ENCODE measurements at regions not wholly inside any gene's neighbourhood (a gene's known extent, or its start where the extent isn't known, plus 50 kb on each side); places are given as distances from the start of the nearest gene placed in this dataset.

DNA sequence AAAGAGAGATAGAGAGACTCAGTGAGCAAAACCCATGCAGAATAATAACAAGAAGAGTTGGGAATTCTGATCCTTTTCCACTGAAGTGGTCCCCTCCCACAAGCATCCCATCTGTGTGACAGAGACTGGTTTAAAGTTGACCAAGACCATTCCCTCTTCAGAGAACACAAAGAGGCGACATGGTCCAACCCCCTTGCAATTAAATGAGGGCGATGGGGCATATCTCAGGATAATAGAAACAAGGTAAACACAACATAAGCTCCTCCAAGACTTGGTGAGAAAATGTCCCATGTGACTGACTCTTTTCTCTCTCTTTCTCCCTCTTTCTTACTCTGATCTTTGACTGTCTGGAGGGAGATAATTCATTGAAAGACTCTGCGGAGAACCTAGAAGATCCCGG, 526.7 kb downstream of the SOX11 start:
- Histone ChIP-seq H3K56ac (ENCODE audit: insufficient read length, low read depth, low read length) (no peak overlapping the region), H3K4me2 (ENCODE audit: insufficient read depth, insufficient read length, low read length) (no peak overlapping the region)
- H3K27me3 Mint-ChIP-seq (ENCODE audit: low read depth), result no peaks in the 10 kb centered on the region

More for the DNA sequence above, 526.7 kb downstream of the SOX11 start:
- no peak overlapping the region for H2BK15ac ChIP-seq (ENCODE audit: low read depth, low read length)
- Mint-ChIP-seq H3K4me1 (no peaks in the 10 kb centered on the region), H3K4me3 (no peak overlapping the region), H3K36me3 (ENCODE audit: insufficient read depth in 1 of 3, low read depth in 3 of 3) (no peaks in the 10 kb centered on the region), H3K9me3 (no peaks in the 10 kb centered on the region), H3K27ac (no peak overlapping the region)
- no peaks in the 10 kb centered on the region for H3K79me1 ChIP-seq (ENCODE audit: insufficient read depth, low read depth, low read length, poor library complexity, severe bottlenecking)
- no peak for DNase-seq
- H2BK12ac ChIP-seq (ENCODE audit: insufficient read length, low read depth, low read length), result no peak overlapping the region
- TF ChIP-seq, protein P1, sequence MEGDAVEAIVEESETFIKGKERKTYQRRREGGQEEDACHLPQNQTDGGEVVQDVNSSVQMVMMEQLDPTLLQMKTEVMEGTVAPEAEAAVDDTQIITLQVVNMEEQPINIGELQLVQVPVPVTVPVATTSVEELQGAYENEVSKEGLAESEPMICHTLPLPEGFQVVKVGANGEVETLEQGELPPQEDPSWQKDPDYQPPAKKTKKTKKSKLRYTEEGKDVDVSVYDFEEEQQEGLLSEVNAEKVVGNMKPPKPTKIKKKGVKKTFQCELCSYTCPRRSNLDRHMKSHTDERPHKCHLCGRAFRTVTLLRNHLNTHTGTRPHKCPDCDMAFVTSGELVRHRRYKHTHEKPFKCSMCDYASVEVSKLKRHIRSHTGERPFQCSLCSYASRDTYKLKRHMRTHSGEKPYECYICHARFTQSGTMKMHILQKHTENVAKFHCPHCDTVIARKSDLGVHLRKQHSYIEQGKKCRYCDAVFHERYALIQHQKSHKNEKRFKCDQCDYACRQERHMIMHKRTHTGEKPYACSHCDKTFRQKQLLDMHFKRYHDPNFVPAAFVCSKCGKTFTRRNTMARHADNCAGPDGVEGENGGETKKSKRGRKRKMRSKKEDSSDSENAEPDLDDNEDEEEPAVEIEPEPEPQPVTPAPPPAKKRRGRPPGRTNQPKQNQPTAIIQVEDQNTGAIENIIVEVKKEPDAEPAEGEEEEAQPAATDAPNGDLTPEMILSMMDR (conservative IDR thresholded peaks at IDR 0.05), result no peak
- H3K4ac ChIP-seq (ENCODE audit: low read depth, low read length), result no peak overlapping the region
- no peak overlapping the region for H4K5ac ChIP-seq (ENCODE audit: insufficient read length, low read depth, low read length)
- no peak overlapping the region for H3K9ac ChIP-seq (ENCODE audit: extremely low read depth, insufficient read length, low read length)
- H2BK5ac ChIP-seq (ENCODE audit: insufficient read length, low read length), result no peak overlapping the region
- no peak overlapping the region for H4K8ac ChIP-seq (replicated peaks; ENCODE audit: insufficient read length, low read depth, low read length)
- no peak overlapping the region for H2AFZ ChIP-seq (ENCODE audit: low read length)
- H3K23me2 ChIP-seq (ENCODE audit: insufficient read length, low read depth, low read length, poor library complexity, severe bottlenecking), result no peaks in the 10 kb centered on the region
- H3K4me1 ChIP-seq (ENCODE audit: insufficient read depth, low read length), result no peaks in the 10 kb centered on the region
- peaks cover 4% of the 10 kb centered on the region; the same call in 1 of the 2 replicates for H3K79me2 ChIP-seq (ENCODE audit: insufficient read depth, low read length)
- H3K9me3 ChIP-seq (ENCODE audit: control insufficient read depth, low read depth, low read length), result no peaks in the 10 kb centered on the region
- no peak overlapping the region for H3T11ph ChIP-seq (ENCODE audit: low read length)
- no peak overlapping the region for H3K18ac ChIP-seq (ENCODE audit: insufficient read length, low read depth, low read length)
- no peaks in the 10 kb centered on the region for H4K20me1 ChIP-seq (ENCODE audit: control insufficient read depth, insufficient read depth, insufficient read length)
- H2BK20ac ChIP-seq (ENCODE audit: low read depth, low read length, poor library complexity, severe bottlenecking), result no peak overlapping the region
- no peaks in the 10 kb centered on the region for H3K27me3 ChIP-seq (ENCODE audit: insufficient read depth, low read length)
- no peak overlapping the region for H2BK120ac ChIP-seq (ENCODE audit: low read depth, low read length, poor library complexity, severe bottlenecking)
- no CpG with 5 or more reads among the region's 4 CpGs for WGBS (ENCODE audit: extremely low coverage, insufficient read length, low lambda C conversion rate)
- no peak overlapping the region for H3K23ac ChIP-seq (ENCODE audit: insufficient read length, low read depth, low read length)
- no peak overlapping the region for H2AK5ac ChIP-seq (ENCODE audit: insufficient read length, low read length)
- no peak overlapping the region for H3K14ac ChIP-seq (ENCODE audit: insufficient read depth, low read length)
- no peak overlapping the region for H4K91ac ChIP-seq (ENCODE audit: insufficient read length, low read depth, low read length)
- no peak overlapping the region for H3K27ac ChIP-seq (ENCODE audit: insufficient read length, low read depth, low read length)

All from H9 (cell line).